ENCODE measurements at regions not wholly inside any gene's neighbourhood (a gene's known extent, or its start where the extent isn't known, plus 50 kb on each side); places are given as distances from the start of the nearest gene placed in this dataset.

- TF ChIP-seq, protein P1, sequence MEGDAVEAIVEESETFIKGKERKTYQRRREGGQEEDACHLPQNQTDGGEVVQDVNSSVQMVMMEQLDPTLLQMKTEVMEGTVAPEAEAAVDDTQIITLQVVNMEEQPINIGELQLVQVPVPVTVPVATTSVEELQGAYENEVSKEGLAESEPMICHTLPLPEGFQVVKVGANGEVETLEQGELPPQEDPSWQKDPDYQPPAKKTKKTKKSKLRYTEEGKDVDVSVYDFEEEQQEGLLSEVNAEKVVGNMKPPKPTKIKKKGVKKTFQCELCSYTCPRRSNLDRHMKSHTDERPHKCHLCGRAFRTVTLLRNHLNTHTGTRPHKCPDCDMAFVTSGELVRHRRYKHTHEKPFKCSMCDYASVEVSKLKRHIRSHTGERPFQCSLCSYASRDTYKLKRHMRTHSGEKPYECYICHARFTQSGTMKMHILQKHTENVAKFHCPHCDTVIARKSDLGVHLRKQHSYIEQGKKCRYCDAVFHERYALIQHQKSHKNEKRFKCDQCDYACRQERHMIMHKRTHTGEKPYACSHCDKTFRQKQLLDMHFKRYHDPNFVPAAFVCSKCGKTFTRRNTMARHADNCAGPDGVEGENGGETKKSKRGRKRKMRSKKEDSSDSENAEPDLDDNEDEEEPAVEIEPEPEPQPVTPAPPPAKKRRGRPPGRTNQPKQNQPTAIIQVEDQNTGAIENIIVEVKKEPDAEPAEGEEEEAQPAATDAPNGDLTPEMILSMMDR (IDR thresholded peaks at IDR 0.05): no peak
- no peak for TF ChIP-seq POLR2AphosphoS5 (IDR thresholded peaks at IDR 0.05)
- no peak for TF ChIP-seq POLR2A (IDR thresholded peaks at IDR 0.05)
Measured at GRCh38 chr5:116864838-116865190, 290.2 kb upstream of the SEMA6A start.
